SU-DHL-6 (cell line): ENCODE measurements at regions not wholly inside any gene's neighbourhood (a gene's known extent, or its start where the extent isn't known, plus 50 kb on each side); places are given as distances from the start of the nearest gene placed in this dataset.

Experiments
- EZH2phosphoT487 ChIP-seq: fragments of 200-600 bp; sonication (generic), shearing (Covaris generic); conservative IDR thresholded peaks from 2 replicates; pipeline ENCODE4 v1.6.1; 2018; ENCODE audit warnings: mild to moderate bottlenecking, antibody characterized with exemption, low read length, moderate library complexity, mixed read lengths
- TF ChIP-seq, protein P1 (sequence below): fragments of 200-600 bp; sonication (generic); IDR thresholded peaks from one replicate; pipeline ENCODE4 v1.5.1; 2017; ENCODE audit warnings: antibody characterized with exemption, mild to moderate bottlenecking, low read length, moderate library complexity; ENCODE audit not compliant: insufficient read depth, poor library complexity, severe bottlenecking

- TF ChIP-seq, protein P1, sequence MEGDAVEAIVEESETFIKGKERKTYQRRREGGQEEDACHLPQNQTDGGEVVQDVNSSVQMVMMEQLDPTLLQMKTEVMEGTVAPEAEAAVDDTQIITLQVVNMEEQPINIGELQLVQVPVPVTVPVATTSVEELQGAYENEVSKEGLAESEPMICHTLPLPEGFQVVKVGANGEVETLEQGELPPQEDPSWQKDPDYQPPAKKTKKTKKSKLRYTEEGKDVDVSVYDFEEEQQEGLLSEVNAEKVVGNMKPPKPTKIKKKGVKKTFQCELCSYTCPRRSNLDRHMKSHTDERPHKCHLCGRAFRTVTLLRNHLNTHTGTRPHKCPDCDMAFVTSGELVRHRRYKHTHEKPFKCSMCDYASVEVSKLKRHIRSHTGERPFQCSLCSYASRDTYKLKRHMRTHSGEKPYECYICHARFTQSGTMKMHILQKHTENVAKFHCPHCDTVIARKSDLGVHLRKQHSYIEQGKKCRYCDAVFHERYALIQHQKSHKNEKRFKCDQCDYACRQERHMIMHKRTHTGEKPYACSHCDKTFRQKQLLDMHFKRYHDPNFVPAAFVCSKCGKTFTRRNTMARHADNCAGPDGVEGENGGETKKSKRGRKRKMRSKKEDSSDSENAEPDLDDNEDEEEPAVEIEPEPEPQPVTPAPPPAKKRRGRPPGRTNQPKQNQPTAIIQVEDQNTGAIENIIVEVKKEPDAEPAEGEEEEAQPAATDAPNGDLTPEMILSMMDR = no peak
- no peak for TF ChIP-seq EZH2phosphoT487
These were observed 60.4 kb upstream of the RPH3AL start for GRCh38 chr17:413016-413350.
